ENCODE measurements at regions not wholly inside any gene's neighbourhood (a gene's known extent, or its start where the extent isn't known, plus 50 kb on each side); places are given as distances from the start of the nearest gene placed in this dataset.
"Not testable (repeated sequence)": the region's sequence is repeated elsewhere in the genome, so short reads cannot be mapped to it uniquely, and the experiment has no call there.

GRCh38 chr10:31677195-31678138, 251.2 kb downstream of the ARHGAP12 start:
- no peak for TF ChIP-seq CTCF (conservative IDR thresholded peaks at IDR 0.05; ENCODE audit: low read depth, low read length)
- DNase-seq (ENCODE audit: low read depth): no peak
- no peak overlapping the region for H3K4me3 ChIP-seq (ENCODE audit: low read depth, low read length)

GRCh38 chr10:31675726-31676125, 252.9 kb downstream of the ARHGAP12 start:
- no peak for TF ChIP-seq CTCF (conservative IDR thresholded peaks at IDR 0.05; ENCODE audit: low read depth, low read length)
- H3K4me3 ChIP-seq (ENCODE audit: low read depth, low read length): no peak overlapping the region
- no peak for DNase-seq (ENCODE audit: low read depth)

GRCh38 chr10:31669357-31669756, 259.3 kb downstream of the ARHGAP12 start:
- TF ChIP-seq CTCF (conservative IDR thresholded peaks at IDR 0.05; ENCODE audit: low read depth, low read length): no peak
- H3K4me3 ChIP-seq (ENCODE audit: low read depth, low read length): no peak overlapping the region
- DNase-seq (ENCODE audit: low read depth): no peak

- no peak overlapping the region for H3K4me3 ChIP-seq (ENCODE audit: low read depth, low read length)
- no peak for DNase-seq (ENCODE audit: low read depth)
- no peak for TF ChIP-seq CTCF (conservative IDR thresholded peaks at IDR 0.05; ENCODE audit: low read depth, low read length)
Measured at GRCh38 chr10:31668326-31668725, 260.3 kb downstream of the ARHGAP12 start.

GRCh38 chr10:31665764-31666279, 262.8 kb downstream of the ARHGAP12 start:
- not testable (repeated sequence) for DNase-seq (ENCODE audit: low read depth); H3K4me3 ChIP-seq (ENCODE audit: low read depth, low read length)

GRCh38 chr10:31664803-31665202, 263.8 kb downstream of the ARHGAP12 start:
- no peak overlapping the region for H3K4me3 ChIP-seq (ENCODE audit: low read depth, low read length)
- no peak for TF ChIP-seq CTCF (conservative IDR thresholded peaks at IDR 0.05; ENCODE audit: low read depth, low read length)
- DNase-seq (ENCODE audit: low read depth): no peak

GRCh38 chr10:31664071-31664470, 264.6 kb downstream of the ARHGAP12 start:
- H3K4me3 ChIP-seq (ENCODE audit: low read depth, low read length); DNase-seq (ENCODE audit: low read depth): not testable (repeated sequence)

- TF ChIP-seq CTCF (conservative IDR thresholded peaks at IDR 0.05; ENCODE audit: low read depth, low read length): no peak
- no peak for DNase-seq (ENCODE audit: low read depth)
- no peak overlapping the region for H3K4me3 ChIP-seq (ENCODE audit: low read depth, low read length)
Measured at GRCh38 chr10:31660300-31660699, 268.3 kb downstream of the ARHGAP12 start.

All from epithelial cell of proximal tubule (primary cell).